A673 (cell line): ENCODE measurements at regions not wholly inside any gene's neighbourhood (a gene's known extent, or its start where the extent isn't known, plus 50 kb on each side); places are given as distances from the start of the nearest gene placed in this dataset.

Experiments
- BruUV-seq: library from RNA; stranded (reverse); fragments of 400-500 nt; replicated peaks from 2 replicates; lab custom pipeline; 2021; lab: Mats Ljungman, UMichigan
- CTCF ChIA-PET: fragments of 300-600 bp; sonication (Branson Sonifier 250); formaldehyde crosslinking; loops from one replicate; lab custom pipeline; 2022; ENCODE audit warnings: antibody characterized with exemption; lab: Charles Lee
- POLR2A ChIA-PET: fragments of 300-600 bp; sonication (Branson Sonifier 250); formaldehyde crosslinking; loops from one replicate; lab custom pipeline; 2022; ENCODE audit warnings: antibody characterized with exemption; ENCODE audit not compliant: low non-redundant PET; lab: Charles Lee
- DNase-seq: peaks from one replicate; pipeline ENCODE4 v3.0.0-alpha.2; 2015; ENCODE audit warnings: low spot score
- H3K27ac ChIP-seq: fragments of 200-600 bp; sonication (generic); 2 replicates; pipeline ENCODE4 v1.5.1; 2016; ENCODE audit warnings: mixed run types, low read depth, mild to moderate bottlenecking, mixed read lengths, antibody characterized with exemption, low read length; ENCODE audit not compliant: poor library complexity, severe bottlenecking
- H3K27me3 ChIP-seq: fragments of 200-600 bp; sonication (generic); replicated peaks from 2 replicates; pipeline ENCODE4 v1.6.1; 2017; ENCODE audit warnings: mixed run types, low read depth, mild to moderate bottlenecking, mixed read lengths, antibody characterized with exemption, low read length; ENCODE audit not compliant: insufficient read depth, poor library complexity
- H3K36me3 ChIP-seq: fragments of 200-600 bp; sonication (generic); 2 replicates; pipeline ENCODE4 v1.6.1; 2016; ENCODE audit warnings: mixed run types, mild to moderate bottlenecking, mixed read lengths, antibody characterized with exemption, low read length; ENCODE audit not compliant: insufficient read depth, poor library complexity, severe bottlenecking
- H3K4me1 ChIP-seq: fragments of 200-600 bp; sonication (generic); 2 replicates; pipeline ENCODE4 v1.6.1; 2017; ENCODE audit warnings: mixed run types, mild to moderate bottlenecking, mixed read lengths, antibody characterized with exemption, low read length; ENCODE audit not compliant: insufficient read depth, poor library complexity, severe bottlenecking
- H3K4me3 ChIP-seq: fragments of 200-600 bp; sonication (generic); 2 replicates; pipeline ENCODE4 v1.5.1; 2016; ENCODE audit warnings: low read depth, mixed run types, mild to moderate bottlenecking, mixed read lengths, low read length; ENCODE audit not compliant: poor library complexity, severe bottlenecking
- H3K9me3 ChIP-seq: fragments of 200-600 bp; sonication (generic); 2 replicates; pipeline ENCODE4 v1.6.1; 2016; ENCODE audit warnings: mixed run types, low read depth, mild to moderate bottlenecking, mixed read lengths, antibody characterized with exemption, low read length; ENCODE audit not compliant: poor library complexity, severe bottlenecking
- CTCF ChIP-seq: fragments of 300-800, 200-600 bp; sonication (generic); conservative IDR thresholded peaks from 2 replicates; pipeline ENCODE4 v1.5.1; 2017; ENCODE audit warnings: low read depth, mild to moderate bottlenecking, antibody characterized with exemption, low read length, moderate library complexity, mixed read lengths
- EZH2 ChIP-seq: fragments of 200-600 bp; sonication (generic); IDR thresholded peaks from 2 replicates; pipeline ENCODE4 v1.6.1; 2017; ENCODE audit warnings: borderline replicate concordance, low read depth, mild to moderate bottlenecking, mixed read lengths, antibody characterized with exemption, low read length; ENCODE audit not compliant: poor library complexity, severe bottlenecking
- intact Hi-C: fragments of 100-400 bp; cut with micrococcal nuclease; formaldehyde crosslinking; loops from one replicate; pipeline ENCODE4 v1.10.0; 2022; ENCODE audit not compliant: unreplicated experiment

DNA sequence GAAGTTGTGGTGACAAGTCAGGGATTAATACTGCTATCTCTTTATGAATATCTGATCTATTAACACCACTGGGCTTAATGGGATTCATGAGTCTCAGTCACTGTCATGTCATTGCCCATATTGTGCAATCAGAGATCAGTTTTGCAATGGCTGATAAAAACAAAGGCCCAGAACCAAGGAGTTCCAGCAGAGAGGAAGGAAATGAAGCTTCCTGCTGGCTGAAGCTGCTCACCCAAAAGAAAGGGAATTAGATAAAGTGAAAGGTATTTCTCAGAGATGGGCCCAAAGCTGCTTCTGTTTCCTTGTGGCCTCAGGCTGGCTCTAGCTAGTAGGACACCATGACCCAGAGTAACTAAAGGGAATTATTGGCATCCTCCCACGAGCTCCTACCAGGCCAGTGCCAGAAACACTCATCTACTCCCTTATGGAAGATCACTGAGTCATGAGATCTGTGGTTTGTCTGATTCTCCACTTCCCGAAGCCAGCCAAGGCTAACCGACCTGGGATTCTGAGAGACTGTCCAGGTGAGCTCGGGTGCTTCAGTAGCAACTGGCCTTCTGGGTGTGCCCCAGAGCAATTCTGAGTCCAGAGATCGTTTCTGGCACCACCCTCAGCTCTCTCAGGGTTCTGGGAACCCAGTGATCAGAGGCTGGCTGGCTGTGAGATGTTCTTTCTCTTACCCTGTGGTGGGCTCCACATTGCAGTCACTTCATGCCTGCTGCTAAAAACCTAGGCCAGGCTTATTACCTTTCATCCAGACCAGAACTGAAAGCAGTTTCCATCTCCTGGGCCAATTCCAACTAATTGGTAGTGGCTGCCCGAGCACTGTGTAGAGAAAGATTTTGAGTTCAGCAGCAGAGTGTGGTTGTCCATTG, 129.5 kb upstream of the PELI1 start:
- CTCF ChIA-PET = no interaction called here
- peak overlapping the region; percentile 89 for H3K27ac ChIP-seq
- DNase-seq = peak; percentile 97

DNA sequence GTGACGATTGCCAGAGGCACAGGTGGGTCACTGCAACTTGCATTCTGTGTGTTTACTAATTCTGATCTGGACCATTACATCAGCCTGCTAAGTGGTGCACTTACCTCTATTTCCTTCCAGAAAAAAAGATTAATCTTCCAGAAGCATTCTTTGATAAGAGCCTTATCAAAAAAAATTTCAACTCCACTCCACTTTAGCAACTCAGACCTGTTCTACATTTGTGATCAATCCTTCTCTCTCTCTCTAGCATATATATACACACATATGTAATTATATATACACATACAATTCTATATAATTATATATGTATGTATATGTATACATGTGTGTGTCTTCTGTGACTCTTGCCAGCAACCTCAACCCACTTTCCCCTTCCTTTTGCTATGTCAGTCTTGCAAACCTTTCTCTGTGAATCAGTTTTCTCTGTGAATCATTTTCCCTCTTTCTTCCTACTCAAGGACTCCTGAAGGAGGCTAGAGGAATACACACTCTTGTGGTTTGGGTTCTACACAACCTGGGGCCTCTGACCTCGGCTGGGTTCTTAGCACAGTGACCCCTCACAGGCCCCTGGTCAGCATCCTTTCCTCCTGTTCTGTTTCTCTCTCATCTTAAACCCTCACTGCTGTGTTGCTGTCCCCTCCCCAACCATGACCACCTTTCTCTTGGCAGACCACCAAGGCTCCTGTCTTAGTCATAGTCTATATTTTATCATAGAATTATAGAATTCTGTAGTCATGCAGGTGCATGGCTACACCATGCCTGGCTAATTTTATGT, 130.4 kb upstream of the PELI1 start:
- Histone ChIP-seq H3K36me3 (no peaks in the 10 kb centered on the region), H3K27me3 (no peaks in the 10 kb centered on the region), H3K4me3 (no peak overlapping the region), H3K4me1 (peaks cover 45% of the 10 kb centered on the region), H3K27ac (peak overlapping the region; percentile 89), H3K9me3 (peaks cover 5% of the 10 kb centered on the region)
- ChIA-PET CTCF (no interaction called here), POLR2A (no interaction called here)
- TF ChIP-seq EZH2 (no peak), CTCF (no peak)
- no TSS peak for BruUV-seq
- no peak for DNase-seq
- intact Hi-C loops = loop anchor here (2.0 to 5.0 kb wide), 2 partner anchors 38 to 132 kb away; partner anchors contain the start of gene PELI1

More for the DNA sequence above, 129.5 kb upstream of the PELI1 start:
- POLR2A ChIA-PET = interaction anchor here (1.0 kb wide), 1 partner anchor 38 kb away, joined by 5 read pairs; no protein-coding TSS in a partner anchor
- TF ChIP-seq CTCF = no peak
- TF ChIP-seq EZH2 = no peak
- Histone ChIP-seq H3K36me3 (no peaks in the 10 kb centered on the region), H3K9me3 (peaks cover 5% of the 10 kb centered on the region), H3K4me3 (peak overlapping the region; percentile 8), H3K4me1 (peaks cover 45% of the 10 kb centered on the region), H3K27me3 (no peaks in the 10 kb centered on the region)
- intact Hi-C loops = loop anchor here (2.0 to 5.0 kb wide), 2 partner anchors 39 to 131 kb away; partner anchors contain the start of gene PELI1
- TSS peak; percentile 57 for BruUV-seq

GRCh38 chr2:64275174-64275466, 130.9 kb upstream of the PELI1 start:
- ChIA-PET POLR2A (no interaction called here), CTCF (no interaction called here)
- peaks cover 5% of the 10 kb centered on the region for H3K9me3 ChIP-seq
- H3K4me1 ChIP-seq = peaks cover 42% of the 10 kb centered on the region
- intact Hi-C loops = loop anchor here (2.0 kb wide), 1 partner anchor 38 kb away; no protein-coding TSS in a partner anchor
- no peaks in the 10 kb centered on the region for H3K36me3 ChIP-seq
- H3K4me3 ChIP-seq = no peak overlapping the region
- TF ChIP-seq EZH2 (no peak), CTCF (no peak)
- DNase-seq = no peak
- H3K27me3 ChIP-seq = no peaks in the 10 kb centered on the region
- H3K27ac ChIP-seq = no peak overlapping the region
- no TSS peak for BruUV-seq
